HG03097 (cell line): ENCODE measurements at regions not wholly inside any gene's neighbourhood (a gene's known extent, or its start where the extent isn't known, plus 50 kb on each side); places are given as distances from the start of the nearest gene placed in this dataset.
"Not testable (repeated sequence)": the region's sequence is repeated elsewhere in the genome, so short reads cannot be mapped to it uniquely, and the experiment has no call there.

Source experiments
- ATAC-seq: cut with Tn5 transposase; IDR thresholded peaks from one replicate; pipeline ENCODE4 v1.9.1; 2021; ENCODE audit not compliant: unreplicated experiment, low FRiP score

DNA sequence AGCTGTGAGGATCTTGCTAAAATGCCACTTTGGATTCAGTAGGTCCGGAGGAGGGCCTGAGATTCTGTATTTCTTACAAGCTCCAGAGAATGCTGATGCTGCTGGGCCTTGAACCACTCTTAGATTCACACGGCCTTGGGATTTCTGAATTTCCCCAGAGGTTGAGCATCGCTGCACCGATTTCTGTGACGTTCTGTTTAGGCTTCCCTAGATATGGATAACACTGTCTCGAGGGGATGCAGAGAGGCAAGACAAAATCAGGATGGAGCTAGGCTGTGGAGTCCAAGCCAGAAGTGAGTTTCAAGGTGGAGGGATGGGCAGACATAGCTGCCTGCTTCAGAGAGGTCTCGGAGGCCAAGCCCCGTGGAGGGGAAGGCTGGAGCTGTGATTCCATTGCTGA, 415.9 kb upstream of the PROX1 start:
- no peak for ATAC-seq

DNA sequence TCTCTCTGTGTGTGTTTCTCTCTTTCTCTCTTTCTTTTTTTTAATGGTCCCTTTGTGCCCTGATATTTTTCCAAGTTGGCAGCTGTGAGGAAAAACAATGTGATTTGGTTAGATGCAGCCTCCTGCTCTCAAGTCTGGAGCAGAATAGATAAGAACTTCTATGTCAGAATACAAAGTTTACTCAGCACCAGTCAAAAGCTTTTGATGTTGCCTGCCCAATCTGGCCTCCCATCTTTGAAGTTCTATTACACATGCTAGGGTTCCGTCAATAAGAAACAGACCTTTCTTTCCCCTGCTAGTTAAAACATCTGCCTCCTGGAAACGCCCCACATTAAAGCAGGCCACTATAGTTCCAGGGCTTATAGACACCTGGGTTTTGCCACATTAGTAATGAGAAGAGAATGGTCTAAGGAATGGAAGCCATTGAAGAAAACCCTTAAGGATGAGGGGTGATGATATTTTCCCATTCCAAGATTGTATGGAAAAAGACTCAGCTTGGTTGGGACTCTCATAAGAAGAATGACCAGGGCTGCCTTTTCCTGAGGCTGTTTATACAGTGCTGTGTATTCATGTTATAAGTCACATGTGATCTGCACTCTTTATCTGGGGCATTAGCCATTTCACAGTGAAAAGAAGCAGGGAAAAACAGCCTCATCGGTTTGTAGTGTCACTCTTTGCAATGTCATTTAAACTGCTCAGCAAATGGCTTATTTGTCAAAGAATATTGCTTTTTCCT, 414.7 kb upstream of the PROX1 start:
- ATAC-seq: no peak

DNA sequence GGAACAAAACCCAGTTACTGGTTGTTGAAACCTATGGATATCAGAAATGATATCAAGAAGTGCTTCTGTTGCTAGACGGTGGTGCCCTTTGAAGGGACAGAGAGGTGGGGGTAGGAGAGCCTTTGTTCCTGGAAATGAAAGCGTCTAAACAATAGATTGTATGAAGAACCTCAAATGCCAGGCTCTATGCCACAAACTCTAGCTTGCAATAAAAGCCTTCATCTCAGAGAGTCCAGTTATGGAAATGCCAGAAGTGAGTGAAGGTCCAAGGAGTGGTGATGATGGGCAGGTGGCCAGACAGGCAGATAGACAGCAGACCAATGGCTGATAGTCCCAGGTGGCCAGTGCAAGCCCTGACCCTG, 414.1 kb upstream of the PROX1 start:
- ATAC-seq: no peak

DNA sequence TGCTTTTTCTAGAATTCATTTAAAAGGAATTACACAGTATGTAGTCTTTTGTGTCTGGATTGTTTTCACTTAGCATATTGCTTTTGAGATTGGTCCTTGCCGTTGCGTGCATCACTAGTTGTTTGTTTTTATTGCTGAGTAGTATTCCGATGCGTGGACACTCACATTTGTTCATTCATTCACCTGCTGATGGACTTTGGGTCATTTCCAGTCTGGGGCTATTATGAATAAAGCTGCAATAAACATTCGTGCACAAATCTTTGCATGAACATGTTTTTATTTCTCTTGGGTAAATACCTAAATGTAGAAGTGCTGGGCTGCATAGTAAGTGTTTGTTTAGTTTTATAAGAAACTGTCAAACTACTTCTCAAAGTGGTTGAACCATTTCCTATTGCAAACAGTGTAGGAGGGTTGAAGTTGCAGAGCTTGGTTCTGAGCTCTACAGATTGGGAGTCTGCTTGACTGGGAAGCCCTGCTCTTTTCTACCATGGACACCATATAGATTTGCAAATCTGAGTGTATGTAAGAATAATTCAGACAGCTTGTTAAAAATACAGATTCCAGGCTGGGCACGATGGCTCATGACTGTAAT, 404.7 kb upstream of the PROX1 start:
- no peak for ATAC-seq

DNA sequence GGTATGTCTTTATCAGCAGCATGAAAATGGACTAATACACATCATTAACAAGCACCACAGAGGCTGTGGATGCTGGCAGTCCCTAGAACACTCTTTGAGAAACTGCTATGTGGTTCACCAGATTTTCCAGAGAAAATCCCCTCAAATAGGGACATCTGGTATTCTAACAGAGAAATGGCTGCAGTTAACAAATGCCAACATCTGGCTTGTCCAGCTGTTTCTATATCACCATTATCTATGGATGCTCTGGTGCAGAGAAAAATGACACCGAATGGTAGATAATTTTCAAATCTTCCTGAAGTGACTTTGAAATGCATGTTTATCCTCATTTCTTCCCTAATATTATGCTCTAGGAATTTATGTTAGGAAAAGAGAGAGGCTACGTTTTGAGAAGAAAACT, 403.5 kb upstream of the PROX1 start:
- no peak for ATAC-seq

DNA sequence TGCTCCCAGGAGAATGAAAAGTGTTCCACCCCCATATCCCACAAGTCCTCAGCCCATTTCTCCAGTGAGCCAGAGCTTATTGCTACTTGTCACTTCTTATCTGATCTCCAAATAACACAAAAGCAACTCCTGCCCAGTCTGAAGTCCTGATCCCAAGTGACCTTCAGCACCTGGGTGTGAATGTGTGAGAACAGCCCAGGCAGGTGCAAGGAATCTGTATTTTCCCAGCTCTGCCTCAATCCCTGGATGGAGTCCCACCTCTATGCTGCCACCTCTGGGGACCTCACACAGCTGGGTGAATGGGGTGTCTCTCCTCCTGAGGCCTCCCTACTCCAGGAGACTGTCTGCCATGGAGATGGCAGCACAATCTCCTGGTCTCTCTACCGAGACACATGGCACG, 402.4 kb upstream of the PROX1 start:
- no peak for ATAC-seq

DNA sequence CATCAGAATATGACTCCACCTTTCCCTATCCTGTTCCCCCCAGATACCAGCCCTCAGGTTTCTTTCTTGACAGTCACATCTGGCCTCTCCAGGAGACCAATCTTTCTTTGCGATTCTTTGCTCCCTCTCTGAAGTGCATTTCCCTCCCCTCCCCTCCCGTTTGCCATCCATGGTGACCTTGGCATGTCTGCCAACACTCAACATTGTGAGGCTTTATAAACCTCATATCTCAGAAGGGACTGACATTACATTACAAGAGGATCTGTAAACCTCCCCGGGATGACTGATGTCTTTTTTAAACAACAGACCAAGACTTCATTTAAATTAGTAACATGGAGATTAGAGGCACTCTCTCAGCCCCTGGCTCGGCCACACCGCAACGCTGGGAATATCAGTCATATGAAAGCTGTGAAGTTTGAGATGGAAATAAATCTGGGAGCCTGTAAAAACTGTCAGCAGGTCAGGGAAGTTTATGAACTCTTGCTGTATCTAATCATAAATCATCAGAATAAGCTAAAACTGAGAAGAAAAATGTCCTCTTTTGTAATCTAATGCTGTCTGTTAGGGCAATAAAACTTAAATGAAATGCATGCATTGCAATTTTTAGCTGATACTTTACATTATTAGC, 401.7 kb upstream of the PROX1 start:
- no peak for ATAC-seq

DNA sequence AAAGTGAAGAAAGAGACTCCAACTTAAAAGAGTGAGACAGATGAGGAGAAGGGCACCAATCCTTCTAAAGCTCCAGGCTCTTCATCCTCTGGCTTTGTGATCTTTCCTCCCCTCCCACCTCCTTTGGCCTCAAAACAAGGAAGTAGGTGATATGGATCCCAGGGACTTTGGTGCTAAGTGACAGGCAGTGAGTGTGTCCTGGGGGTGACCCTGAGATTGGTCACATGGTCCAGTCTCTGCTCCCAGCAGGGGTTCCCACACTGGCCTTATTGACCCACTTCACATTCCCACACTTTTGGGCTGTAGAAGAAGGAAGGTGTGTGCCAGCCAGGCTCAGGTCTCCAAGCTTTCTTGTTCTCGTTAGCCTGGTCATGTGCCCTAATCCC, 401.2 kb upstream of the PROX1 start:
- no peak for ATAC-seq

DNA sequence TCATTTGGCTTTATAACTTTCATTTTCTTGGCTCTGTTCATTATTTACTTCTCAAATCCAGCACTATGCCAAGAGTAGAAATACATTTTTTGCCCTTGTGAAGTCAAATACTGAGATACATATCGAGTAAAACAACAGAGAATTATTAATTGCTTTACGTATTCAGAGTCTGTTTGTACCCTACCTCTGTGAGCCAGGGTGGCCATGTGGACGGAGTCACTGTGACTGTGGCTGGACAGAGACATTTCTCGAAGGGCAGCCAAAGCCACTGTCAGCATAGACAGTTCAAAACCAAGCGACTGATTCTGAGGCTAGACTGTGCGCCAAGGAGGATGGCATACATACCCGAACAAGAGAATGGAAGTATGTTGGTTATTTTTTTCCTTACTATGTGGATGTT, 391.0 kb upstream of the PROX1 start:
- ATAC-seq: no peak

DNA sequence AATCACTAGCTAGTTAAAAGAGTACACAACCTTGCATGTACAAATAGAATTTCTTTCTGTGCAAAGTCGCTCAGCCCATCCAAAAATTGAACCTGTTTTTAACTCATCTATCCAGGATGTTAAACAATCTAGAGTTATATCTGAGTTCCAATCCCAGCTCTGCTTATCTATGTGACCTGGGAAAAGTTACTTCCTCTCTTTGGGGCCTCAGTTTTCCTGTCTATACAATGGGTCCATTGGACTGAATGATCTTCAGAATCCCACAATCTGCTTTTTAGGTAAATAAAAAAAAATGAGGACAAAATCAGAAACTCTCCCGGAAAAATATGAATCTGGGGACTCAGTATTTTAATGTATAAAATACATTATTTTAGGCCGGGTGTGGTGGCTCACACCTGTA, 389.5 kb upstream of the PROX1 start:
- ATAC-seq: no peak

DNA sequence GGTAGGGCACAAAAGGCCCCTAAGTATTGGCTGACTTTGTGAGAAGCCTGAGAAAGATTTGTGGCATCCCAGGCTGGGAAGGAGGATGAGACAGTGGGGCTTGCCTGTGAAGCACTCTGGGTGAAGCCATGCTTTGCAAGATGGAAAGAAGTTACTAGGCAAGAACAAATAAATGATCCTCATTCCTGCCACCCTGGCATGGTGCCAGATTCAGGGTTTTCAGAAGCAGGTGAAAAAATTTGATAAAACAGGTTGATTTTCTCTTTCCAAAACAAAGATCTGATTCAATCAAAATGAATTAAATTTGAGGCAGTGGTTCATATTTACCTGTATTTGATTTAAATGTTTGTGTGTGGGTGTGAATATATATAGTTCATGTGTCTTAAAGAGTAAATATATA, 386.9 kb upstream of the PROX1 start:
- ATAC-seq: no peak

DNA sequence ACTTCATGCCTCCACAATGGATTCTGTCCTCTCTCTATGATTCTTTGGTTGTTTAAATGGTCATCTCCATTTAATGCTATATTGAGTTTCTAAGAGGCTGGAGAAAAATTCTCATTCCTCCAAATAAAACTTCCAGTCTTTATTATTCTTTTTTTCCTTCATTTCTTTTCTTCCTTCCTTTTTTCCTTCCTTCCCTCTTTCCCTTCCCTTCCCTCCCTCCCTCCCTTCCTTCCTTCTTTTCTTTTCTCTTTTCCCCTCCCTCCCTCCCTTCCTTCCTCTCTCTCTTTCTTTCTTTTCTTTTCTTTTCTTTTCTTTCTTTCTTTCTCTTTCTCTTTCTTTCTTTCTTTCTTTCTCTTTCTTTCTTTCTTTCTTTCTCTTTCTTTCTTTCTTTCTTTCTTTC, 386.1 kb upstream of the PROX1 start:
- not testable (repeated sequence) for ATAC-seq

DNA sequence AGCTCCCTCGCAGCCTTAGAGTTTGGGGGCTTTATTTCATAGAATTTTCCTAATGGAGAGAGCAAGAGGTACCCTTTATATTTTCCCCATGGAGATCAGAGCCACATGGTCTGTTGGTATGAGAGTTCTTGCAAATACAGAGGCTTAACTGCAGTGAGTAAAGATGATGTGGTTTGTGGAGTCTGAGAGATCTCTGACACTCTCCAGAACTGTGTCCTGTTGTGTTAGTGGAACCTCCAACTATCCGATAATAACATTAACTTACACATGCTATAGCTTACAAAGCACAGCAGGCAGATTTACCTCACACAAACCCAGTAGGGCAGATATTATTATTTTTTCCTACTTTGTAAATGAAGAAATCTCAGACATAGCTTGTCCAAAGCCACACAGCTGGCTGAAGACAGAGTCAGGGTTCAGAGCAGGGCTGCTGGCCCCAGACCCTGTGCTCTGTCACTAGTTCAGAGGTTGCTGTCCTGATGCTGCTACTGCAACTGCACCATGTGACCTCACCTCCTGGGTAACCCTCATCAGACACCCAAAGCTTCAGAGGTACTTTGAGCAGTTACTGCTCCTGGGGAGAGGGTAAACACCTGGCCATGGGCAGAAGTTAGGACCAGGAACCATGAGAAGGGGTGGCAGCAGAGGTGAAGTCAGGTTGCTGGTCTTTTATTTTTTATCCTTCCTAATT, 384.8 kb upstream of the PROX1 start:
- no peak for ATAC-seq

DNA sequence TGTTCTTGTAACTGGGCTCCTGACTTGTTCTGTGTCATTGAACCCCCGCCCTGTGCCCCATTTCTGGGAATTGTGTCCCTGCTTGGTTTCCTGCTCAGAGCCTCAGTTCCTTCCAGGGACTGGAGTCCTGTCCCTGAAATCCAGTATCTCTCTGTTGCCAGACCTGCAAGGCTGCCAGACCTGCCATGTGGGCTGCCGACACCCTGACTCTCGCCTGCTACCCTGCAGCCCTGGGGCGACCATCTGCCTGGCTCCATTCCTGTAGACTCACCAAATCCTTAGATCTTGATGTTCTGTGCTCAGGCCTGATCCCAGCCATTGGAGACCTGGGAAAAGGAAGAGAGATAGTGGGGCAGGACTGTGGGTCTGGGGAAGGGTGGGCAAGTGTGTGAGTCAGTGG, 383.3 kb upstream of the PROX1 start:
- no peak for ATAC-seq

DNA sequence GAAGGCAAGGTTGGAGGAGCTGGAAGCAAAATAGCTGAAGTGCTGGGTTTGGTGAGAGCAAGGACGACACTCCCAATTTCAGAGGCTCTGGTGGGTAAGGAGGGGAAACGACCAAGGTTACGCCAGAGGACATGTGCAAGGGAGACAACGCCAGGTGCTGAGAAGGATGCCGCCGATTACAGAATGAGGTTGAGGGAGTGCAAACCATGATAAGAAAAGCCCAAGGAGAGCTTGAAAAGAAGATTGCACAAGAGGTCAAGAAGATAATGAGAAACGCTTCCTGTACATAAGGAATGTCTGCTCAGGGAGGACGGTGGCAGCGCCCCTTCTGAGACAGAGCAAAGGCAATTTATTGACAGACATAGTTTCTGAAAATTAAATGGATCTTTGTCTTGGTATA, 382.0 kb upstream of the PROX1 start:
- ATAC-seq: no peak

DNA sequence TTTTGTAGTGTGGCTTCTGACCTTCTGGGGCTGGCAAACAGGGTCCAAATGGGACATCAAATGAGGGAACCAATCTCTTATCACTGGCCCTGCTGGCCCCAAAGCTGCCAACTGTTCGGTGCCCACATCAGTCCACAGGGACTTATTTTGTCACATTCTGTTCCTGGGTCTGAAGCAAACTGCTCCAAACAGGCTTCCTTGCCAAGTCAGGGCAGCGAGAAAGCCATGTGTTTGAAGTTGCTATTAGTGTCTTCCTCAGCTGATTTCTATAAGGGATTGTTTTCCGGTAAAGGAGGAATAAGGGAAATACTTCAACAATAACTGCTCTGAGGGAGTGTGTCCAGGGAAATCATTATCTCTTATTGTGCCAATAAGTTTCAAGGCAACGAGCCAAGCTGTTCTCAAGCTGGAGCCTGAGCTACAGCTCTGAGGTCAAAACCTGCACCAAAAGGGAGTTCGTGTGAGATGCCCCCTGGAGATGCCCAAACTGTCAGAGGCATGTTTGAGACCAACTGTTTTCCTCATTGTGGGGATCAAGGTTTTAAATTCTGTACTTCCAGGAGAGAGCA, 381.4 kb upstream of the PROX1 start:
- no peak for ATAC-seq

DNA sequence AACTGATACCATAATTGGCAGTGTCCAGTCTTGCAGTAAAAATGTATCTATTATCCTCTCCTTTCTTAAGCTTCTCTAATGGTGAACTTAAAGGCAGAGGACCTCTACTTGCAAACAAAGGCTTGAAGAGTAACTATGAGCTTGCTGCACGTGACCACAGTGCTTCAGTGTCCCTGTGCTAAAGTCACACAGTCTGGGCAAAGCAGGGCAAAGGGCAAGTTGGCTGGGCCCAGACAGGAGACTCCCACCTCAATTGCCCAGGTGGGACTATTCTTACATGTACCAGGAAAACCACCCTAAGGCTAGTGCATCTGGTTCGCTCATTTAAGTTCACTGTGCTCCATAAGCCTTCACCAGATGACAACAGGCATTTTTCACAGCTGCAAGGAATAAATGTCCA, 374.2 kb upstream of the PROX1 start:
- ATAC-seq: no peak

DNA sequence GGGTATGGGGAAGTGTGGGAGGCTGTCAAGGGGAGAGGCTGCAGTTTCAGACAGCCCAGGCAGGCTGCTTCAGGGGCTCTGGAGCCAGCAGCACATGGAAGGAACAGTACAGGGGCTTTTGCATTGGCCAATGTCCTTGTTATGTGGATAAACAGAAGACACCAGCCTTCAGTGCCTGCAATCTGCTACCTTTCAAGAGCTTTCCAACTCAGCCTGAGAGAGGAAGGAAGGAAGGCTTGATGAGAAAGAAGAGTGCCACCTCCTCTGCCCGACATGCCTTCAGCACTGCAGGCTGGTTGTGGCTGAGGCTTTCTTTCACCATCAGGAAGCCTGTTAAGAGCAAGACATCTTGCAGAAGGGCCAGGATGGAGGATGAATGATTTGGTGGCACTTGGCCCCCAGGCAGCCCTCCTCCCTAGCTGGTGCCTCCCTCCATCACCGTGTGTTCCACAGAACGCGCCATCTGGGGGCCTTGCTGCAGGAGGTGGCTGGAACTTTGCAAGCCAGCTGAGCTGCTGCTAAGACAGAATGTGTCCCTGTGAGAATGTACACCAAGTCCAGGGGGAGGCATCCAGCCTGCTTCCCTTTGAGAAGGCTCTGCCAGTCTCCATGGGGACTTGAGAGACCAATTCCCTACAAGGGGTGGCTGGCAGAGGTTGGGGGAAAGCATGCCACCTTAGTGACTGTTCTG, 372.4 kb upstream of the PROX1 start:
- ATAC-seq: no peak

DNA sequence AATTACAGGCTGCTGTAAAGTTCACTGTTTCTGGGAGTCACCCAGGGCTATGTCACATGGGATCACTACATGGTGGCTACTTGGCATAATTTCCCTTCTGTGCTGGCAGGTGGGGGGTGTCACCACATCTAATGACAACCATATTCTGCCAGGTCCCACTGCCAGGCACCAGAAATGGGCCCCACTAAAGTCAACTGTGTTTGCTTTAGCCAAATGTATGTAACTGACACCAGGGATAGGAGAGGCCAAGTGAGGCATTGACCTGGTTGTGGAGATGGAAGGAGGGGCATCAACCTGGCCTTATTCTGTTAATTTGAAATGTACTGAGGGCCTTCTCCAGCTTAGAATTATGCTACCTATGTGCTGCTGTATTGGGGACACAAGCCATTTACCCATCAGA, 370.6 kb upstream of the PROX1 start:
- no peak for ATAC-seq

DNA sequence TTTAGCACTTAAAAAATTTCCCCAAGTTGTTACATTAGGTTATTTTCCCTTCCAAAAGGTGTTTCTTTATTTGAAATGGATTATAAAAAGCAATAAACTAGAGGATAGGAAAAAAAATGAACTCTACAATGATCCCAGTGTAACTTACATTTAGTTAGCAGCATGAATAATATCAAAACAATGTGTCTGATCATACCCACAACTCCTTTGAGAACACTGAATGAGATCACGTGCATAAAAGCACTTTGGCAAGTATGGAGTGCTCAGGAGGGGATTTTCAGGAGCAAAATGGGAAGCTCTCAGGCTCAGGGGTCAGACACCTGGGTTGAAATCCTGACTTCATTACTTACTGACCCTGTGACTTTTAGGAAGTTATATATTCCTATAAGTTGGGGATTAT, 369.7 kb upstream of the PROX1 start:
- no peak for ATAC-seq

DNA sequence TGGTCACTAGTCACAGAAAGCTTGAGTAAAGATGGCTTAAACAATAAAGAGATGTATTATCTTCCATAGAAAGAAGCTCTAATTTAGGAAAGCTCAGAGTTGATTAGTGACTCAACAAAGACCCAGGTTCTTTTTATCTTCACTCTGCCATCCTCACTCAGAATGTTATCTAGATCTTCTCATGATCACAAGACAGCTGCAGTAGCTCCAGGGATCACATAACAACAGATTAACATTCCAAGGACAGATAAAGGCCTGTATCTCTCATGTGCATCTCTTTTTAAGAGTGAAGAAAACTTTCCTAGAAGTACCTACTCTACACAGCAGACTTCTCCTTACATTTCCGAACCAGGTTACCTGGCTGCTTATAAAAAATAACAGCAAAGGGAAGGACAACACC, 368.7 kb upstream of the PROX1 start:
- ATAC-seq: no peak
